ENCODE measurements at regions not wholly inside any gene's neighbourhood (a gene's known extent, or its start where the extent isn't known, plus 50 kb on each side); places are given as distances from the start of the nearest gene placed in this dataset.

DNA sequence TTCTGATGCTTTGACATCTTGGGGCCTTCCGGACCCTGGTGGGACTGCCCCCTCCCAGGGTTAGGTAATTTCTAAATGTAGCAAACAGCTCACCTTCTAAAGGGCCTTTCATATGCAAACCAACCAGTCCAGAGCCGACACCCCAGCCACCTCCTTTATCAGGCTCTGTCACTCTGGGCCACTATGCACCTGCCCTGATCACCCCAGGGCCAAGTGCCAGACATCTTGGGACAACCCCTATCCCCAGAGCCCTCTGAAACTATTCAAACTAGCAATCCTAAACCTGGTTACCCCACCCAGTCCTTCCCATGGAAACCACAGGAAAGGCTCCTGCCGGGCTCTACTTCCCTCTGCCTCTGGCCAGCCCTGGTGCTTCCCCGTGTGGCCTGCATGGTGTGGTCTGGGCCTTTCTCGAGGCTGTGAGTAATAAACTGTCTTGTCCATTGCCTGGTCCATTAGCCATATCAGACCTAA is 91.2 kb upstream of the TNRC6C start:
- no peak for DNase-seq

DNA sequence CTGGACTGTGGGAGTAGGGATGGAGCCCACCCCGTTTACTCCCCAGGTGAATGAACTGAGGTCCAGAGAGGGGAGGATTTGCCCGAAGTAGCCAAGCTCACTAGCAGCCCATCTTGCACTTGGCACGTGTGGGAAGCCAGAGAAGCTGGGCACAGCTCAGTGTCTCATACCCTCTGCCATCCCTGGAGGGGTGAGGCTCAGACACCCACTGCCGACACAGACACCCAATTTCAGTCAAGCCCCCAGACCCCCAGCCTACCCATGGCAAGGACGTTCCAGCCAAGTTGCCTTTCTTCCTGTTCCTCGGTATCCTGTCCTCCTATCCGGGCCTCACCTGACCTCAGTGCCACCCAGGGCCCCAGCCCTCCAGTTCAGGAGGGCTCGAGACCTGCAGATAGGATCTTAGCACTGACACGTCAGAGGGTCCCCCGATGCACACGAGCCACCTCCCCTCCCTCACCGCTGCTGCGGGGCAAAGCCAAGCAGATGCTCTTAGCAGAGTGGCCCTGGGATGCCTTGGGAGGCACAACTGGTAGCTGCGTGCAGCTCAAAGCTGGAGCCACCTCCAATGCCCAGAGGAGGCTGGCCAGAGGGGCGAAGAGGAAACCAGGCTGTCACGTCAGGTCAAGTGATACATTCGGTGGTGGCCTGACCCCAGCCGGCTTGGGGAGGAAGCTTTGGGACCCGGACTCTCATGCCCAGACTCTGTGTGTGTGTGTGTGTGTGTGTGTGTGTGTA is 90.4 kb upstream of the TNRC6C start:
- DNase-seq, result no peak

DNA sequence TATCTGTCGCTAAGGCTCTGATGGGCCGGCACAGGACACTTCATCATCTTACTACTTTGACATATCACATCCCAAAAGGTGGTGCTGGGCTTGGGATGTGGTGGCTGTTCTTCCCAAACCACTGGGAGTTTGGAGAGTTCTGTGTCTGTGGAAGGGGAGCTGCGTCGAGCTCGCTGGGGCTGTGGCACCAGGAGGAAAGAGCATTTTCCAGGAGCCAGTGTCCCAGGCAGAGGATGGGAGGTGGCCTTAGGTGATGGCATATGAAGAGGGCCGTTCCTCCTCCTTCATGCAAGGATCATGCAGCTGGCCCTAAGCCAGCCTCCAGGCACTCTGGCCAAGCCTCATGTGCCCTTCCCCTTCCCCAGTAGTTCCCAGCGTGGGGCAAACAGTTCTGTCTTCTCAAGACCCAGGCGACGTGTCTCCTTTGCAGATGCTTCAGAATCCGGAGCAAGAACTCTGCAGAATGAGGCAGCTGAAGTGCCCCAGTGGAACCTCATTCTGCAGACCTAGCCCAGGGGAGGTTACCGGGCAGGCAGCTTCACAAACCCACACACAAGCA is 89.4 kb upstream of the TNRC6C start:
- DNase-seq, result no peak

DNA sequence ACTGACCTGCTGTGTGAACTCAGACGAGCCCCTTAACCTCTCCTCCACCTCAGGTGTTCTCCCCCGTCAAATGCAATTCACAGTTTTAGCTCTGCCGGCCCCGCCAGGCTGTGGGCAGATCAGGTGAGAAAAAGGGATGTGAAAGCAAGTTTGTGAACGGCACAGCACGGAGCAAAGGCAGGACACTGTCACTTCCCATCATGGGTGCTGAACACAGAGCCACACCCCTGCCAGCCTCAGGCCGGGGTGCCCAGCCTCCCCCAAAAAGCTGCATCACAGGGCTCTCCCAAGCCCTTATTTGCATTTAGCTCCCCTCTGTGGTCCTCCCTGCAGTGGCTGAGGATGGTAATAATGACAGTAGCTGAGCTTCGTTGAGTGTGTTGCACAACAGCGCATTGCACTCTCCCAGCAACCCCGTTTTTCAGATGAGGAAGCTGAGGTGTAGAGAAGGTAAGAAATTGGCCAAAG is 88.8 kb upstream of the TNRC6C start:
- DNase-seq, result no peak

DNA sequence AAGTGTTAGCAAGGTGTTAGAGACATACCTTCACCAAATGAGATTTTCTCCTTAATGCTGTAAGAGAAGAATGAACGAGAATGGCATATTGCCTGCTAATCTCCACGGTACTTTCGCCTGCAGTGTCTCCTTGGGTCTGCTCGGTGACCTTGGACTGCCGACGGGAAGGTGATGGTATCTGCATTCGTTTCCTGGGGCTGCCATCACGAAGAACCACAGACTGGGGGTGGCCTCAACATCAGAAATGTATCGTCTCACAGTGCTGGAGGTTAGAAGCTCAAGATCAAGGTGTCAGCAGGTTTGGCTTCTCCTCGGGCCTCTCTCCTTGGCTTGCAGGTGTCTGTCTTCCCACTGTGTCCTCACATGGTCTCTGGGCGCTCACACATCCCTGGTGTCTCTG is 86.3 kb upstream of the TNRC6C start:
- peak; percentile 13 for DNase-seq

DNA sequence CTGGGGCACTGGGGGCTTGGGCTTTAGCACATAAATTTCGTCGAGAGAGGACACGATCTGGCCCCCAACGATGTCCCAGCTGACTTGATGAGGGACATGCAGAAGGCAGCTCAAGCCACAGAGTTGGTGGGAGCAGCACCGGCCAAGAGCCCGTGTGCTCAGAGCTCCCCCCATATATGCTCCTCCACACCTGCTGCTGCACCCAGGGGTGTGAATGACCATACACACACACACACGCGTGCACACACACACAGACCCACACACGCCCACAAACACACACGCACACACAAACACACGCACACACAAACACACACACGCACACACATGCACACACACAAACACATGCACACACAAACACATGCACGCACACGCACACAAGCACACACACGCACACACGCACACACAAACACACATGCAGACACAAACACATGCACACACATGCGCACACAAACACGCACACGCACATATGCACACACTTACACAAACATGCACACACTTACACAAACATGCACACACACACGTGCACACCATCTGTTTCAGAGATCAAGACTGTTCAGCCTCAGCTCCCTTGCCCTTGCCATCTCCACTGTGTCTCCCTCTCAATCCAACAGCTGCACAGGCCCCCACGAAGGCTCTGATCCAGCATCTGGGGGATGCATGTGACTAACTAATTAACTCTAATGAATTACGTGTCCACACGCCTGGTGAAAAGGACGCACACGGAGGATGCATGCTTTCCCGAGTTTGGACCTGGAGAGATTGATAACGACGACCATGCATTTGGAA is 85.6 kb upstream of the TNRC6C start:
- no peak for DNase-seq

DNA sequence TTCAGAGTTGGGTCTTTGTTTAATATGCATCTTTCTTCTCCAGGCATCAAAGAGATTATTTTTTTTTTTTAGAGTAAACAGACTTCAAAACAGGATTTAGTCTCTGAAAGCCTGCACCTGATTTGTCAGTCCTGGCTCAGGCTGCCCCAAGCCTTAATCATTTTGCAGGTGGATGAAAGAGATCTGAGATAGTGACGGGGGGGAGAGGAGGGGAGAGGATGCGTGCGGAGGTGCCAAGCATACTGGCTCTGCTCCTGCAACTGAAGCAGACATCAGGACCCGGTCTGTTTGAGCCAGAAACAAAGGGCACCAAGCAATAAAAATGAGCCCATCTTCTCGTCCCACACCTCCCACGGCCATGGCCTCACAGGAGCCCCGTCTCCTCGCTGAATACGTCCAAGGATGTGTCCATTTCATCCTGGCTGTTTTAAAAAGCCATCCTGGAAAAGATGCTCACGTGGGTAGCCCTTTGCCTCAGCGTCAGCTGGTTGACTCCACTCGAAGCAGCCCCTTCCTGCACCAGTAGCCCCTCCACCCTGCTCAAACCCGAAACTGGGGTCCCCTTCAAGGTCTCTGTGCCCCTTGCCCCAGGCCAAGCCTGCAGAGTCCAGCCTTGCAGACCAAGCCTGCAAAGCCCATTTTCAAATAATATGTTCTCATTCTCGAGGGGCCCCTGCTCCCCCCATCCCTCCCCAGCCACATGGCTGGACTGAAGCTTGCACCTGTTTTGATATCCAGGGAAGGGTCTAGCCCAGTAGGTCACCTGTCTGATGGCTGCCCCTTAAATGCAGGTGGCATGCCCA is 84.8 kb upstream of the TNRC6C start:
- DNase-seq, result no peak

DNA sequence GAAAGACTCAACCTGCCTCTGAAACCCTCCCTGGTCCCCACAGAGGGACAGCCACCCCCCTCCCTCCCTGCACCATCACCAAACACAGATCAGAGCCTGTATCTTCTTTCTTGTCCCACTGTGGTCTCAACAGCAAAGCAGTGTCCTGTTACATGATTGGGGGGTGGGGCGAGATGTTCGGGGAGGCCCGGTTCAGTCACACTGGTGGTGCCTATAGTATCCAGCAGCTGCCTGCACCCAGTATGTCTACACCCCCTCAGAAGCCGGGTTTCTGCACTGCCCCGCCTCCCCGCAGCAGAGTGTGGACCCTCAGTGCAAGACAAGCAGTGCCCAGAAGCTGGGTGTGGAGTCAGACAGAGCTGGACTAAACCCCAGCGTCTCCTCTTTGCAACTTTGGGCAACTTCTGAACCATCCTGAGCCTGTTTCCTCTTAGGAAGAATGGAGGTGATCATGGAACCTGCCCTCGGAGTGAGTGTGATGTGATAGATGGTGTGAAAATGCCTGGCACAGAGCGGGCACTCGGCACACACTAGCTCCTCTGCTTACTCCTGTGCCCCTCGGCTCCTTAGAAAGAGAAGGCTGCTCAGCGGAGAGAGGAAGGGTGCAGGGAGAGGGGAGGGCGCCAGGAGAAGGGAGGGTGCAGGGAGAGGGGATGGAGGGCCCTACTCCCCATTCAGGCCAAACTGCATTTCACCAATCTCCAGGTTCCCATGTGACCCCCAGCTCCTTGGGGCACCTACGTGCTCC is 84.0 kb upstream of the TNRC6C start:
- no peak for DNase-seq

DNA sequence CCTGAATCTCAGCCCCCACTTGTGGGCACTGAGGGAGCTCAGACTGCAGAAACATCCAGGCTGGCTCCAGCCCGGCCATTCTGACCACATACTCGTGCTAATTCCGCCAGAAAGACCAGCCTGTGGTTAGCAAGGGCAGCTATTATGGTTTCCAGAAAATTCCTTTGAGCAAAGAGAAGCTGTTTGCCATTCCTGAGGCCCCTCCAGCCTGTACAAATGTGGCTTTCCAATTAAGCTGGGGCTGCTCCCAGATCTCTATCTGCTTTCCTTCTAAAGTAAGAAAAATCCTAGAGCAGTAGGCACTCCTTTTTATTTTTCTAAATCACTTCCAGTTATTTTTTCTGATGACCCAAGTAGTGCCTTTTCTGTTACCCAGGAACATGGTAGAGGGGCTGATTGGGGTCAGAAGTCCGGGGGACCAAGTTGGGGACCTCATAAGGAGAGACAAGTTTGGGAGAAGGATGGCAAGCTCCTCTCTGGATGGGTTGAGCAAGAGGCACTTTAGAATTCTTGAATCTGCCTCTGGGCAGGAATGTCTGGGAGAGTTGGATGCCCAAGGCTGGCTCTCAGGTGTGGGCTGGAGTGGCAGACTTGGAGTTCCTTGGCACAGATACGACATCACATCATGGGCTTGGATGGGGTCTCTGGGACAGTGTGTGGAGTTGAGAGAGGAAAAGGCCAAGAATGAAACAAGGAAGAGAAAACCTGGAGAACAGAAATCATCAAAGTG is 83.3 kb upstream of the TNRC6C start:
- DNase-seq, result no peak

DNA sequence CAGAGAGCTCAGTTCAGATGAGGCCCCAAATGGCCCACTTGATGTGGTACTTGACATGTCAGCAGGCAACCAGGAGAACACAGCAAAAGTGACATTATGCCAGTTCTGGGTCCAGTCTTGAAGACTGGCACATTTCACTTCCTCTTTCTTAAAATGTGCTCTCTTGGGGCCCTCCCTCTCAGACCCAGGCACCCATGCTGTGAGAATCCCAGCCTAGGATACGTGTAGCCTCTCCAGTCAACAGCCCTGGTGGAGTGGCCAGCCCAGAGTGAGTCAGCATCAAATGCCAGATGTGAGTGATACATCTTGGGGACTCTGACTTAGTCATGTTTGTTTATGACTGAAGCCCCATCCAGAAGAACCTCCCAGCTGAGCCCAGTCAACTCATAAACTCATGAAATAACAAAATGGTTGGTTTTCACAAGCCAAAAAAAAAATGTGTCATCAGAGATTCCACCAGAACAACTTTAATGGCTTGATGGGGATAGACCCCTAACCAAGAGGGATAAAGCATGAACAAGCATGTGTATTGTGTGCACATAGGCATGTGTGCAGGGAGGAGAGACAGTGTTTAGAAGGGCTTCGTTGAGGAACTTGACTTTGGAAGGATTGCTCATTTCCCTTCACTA is 82.5 kb upstream of the TNRC6C start:
- DNase-seq, result no peak

DNA sequence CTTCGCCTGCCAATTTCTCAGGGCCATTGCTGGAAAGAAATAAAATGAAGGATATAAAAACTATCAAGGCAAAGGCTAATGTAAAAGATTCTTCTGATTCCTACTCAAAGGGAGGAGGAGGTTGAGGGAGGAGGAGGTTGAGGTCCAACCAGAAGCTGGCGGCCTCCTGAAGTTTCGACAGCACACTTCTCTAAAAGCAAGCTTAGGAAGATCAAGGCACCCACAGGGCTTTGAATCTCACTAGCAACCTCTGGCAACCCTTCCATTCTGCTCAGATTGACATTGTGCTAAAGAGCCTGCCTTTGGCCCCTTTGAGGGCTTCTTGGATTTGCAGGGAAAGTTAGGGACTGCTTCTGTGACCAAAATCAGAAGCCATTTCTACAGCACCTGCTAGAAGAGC is 81.5 kb upstream of the TNRC6C start:
- DNase-seq, result no peak

DNA sequence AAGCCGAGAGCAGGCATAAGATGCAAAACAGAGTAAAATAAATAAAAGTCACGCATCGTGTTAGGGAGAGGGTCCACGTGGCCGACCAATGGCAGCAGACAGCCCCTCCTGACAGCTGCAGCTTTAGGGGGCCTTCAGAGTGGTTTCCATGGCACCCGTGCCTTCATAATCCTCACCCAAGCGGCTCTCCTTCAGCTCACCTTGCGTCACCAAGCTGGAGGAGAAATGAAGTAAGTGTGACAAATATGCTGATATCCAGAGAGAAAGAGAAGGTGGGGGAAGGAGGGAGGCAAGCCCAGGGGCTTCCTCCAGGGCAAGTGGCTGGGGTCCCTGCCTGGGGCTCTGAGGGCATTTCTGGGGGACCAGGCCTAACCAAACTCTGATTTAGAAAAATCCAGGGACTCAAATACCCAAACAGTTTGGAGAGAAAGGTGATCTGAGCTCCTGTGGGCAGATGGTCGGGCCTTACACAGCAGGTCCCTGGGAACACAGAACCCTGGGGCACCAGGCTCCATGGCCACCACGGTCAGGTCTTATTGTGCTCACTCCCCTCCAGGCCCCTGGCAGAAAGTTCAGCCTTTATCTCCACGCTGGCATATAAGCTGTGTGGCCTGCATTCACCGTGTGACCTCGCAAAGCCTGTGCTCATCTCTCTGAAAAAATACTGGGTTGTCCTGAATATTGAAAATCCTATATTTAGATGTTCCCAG is 80.7 kb upstream of the TNRC6C start:
- no peak for DNase-seq

DNA sequence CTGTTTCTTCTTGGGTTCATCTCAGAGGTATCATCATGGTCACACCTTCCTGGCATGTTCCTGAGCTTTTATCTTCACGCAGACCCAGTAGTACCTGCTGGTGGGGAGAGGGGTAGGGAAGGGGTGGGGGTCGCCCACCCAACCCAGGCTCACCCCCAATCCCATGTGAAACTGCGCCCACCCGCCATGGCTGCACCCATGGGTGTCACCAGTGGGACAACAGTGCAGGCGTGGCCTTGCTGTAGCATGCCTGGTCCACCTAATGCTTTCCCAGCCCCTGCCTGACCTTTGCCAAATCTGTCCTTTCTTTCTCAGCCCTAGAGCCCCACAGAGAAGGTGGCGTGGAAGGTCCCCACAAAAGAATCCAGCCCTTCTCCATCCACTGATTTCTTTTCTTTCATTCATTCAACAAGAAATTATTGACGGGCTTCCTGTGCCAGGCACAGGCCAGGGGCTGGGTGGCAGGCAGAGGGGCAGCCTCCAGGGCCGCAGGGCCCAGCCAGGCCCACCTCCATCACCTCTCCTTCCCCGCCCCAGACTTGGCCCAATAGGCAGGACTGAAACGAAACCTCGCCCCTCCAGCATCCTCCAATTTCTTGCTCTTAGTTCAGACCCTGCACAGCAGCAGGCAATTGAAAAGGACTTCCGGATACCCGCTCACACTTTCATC is 79.1 kb upstream of the TNRC6C start:
- DNase-seq, result no peak

DNA sequence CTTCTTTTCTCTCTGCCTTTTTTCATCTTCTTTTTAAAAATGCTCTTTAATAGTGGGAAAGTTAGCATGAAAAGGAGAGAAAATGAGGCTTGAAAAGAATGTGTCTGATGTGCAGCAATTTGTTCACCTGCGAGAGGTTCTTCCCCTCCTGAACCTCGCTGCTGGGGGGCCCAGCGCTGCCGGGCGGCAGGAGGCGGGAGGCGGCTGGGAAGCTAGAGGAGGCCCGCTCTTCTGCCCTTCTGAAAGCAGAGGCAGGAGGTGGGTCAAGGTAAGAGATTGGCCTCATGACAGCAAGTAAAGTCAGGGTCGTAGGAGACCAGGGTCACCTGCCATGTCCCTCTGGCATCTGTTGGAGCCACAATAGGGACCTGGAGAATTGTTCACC is 78.6 kb upstream of the TNRC6C start:
- no peak for DNase-seq

DNA sequence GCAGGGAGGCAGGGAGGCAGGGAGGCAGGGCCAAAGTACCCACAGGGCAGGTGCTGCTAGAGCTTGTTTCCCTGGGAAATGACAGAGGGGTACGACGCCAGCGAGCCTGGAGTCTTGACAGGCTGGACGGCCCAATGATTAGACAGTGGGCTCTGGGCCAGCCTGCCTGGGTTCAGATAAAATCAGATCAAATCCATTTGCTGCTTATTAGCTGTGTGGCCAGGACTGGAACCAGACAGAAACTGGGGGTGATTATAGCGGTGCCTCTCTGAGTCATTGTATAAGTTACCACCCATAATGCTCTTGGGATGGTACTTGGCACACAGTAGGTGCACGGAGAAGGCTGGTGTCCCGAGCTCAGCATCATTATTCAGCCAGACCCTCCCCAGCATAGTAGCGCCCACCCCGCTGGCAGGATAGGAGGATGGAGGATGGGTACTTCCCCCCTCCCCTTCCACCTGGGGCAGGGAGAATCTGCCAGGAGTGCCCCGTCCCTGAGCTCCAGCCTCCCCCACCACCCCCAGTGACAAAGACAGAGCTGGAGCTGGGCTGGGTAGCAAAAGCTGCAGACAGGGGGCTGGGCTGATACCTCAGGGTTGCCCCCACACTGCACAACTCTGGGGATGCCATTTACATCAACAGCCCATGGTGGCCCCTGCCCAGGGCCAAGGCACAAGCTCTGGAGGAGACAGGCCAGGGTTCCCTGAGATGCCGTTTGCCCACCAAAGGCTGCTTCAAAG is 77.6 kb upstream of the TNRC6C start:
- DNase-seq, result no peak

DNA sequence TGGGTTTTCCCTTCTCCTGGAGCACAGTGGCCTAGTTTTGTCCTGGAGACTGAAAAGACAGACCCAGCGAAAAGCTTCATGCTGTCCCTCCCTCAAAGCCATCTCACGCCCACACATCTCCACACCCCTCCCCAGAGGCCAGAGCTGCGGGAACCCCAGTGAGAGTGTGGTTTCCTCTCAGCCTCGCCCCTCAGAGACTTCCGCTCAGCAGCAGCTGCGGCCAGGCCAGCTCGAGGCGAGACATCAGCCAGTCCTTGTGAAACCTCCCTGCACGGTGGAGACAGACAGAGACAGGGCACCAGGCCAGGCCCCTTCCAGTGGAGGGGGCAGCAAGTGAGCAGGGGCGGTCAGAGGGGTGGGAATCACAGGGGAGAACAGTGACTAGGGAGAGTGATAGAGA is 77.0 kb upstream of the TNRC6C start:
- peak; percentile 54 for DNase-seq

DNA sequence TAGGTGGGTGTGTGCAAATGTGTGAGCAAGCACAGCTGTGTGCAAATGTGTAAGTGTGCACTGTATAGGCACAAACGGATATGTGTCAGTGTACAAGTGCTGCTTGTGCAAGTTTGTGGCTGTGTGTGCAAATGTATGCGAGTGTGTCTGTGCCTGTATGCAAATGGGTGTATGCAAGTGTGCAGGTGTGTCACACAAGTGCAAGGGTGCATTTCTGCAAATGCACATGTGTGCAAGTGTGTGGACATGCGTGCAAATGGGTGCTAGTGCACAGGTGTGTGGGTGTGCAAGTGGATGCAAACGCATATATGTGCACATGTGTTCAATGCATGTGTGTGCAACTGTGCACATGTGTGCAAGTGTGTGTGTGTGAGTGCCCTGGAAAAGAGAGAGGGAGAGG is 76.5 kb upstream of the TNRC6C start:
- DNase-seq, result no peak

DNA sequence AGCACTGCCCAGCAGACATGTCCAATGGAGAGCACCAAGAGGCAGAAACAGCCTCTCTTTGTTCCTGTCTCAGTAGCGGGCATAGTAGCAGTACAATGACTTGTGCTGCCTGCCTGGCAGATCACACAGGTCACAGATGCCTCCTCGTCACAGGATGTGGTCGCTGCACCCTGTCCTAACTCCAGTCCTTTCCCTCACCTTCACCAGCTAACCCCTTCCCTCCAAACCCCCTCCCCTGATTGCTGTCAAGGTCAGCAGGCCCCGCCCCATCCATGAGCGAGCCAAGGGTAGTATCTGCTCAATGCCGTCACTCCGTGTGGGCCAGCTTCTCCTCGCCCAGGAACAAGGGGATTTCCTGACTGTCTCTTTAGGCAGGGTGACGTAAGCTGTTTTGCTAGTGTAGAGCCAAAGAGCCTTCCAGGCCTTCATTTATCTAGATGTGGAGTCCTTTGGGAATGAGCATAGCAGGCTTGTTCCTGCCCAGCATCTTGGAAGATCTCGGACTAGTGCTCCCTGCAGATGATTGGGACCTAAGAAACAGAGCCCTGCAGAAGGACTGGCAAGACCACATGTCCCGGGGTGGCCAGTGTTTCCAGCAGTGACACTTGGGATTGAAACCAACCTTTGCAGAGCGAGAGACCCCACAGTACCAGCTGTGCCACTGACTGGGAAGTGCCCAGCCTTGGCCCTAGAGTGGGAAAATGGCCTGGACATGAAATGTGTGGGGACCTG is 75.9 kb upstream of the TNRC6C start:
- DNase-seq, result peak; percentile 89
